ENCODE measurements at regions not wholly inside any gene's neighbourhood (a gene's known extent, or its start where the extent isn't known, plus 50 kb on each side); places are given as distances from the start of the nearest gene placed in this dataset.

GRCh38 chr6:165825256-165825815 is 162.3 kb upstream of the PDE10A start:
- H3K27ac ChIP-seq (ENCODE audit: low read depth): no peak overlapping the region
- no peak overlapping the region for H3K4me3 Mint-ChIP-seq
- H3K79me2 ChIP-seq (replicated peaks; ENCODE audit: insufficient read depth): no peaks in the 10 kb centered on the region
- H3K9me2 ChIP-seq (ENCODE audit: insufficient read depth): no peaks in the 10 kb centered on the region
- H3F3A ChIP-seq (replicated peaks; ENCODE audit: low read depth): no peaks in the 10 kb centered on the region
- H2AFZ ChIP-seq: peak overlapping the region; percentile 32; the same call in 1 of the 2 replicates
- no peaks in the 10 kb centered on the region for H4K20me1 ChIP-seq (replicated peaks; ENCODE audit: insufficient read depth)
- H3K36me3 ChIP-seq (ENCODE audit: insufficient read depth): no peaks in the 10 kb centered on the region
- peaks cover 5% of the 10 kb centered on the region for H3K4me1 ChIP-seq (ENCODE audit: insufficient read depth)
- no peak overlapping the region for H3K27ac Mint-ChIP-seq
- DNase-seq (ENCODE audit: low spot score) (no peak), ATAC-seq (no peak)
- peaks cover 10% of the 10 kb centered on the region for H3K4me1 Mint-ChIP-seq
- no peaks in the 10 kb centered on the region for H3K36me3 Mint-ChIP-seq (ENCODE audit: low read depth)
- peaks cover 10% of the 10 kb centered on the region for H3K27me3 Mint-ChIP-seq (ENCODE audit: insufficient read depth, low read depth, poor library complexity)
- no peaks in the 10 kb centered on the region for H3K27me3 ChIP-seq (ENCODE audit: insufficient read depth)
- no peak for TF ChIP-seq STAT1 (IDR thresholded peaks at IDR 0.05; ENCODE audit: unreplicated experiment)
- TF ChIP-seq NANOG (IDR thresholded peaks at IDR 0.05; ENCODE audit: borderline replicate concordance): no peak
- TF ChIP-seq CTCF (conservative IDR thresholded peaks at IDR 0.05; ENCODE audit: low read depth in 2 of 2): no peak
- TF ChIP-seq ETS1 (IDR thresholded peaks at IDR 0.05): no peak
- no peak for TF ChIP-seq JUNB (IDR thresholded peaks at IDR 0.05; ENCODE audit: unreplicated experiment)
- TF ChIP-seq ZNF114 (CRISPR knock-in tag; IDR thresholded peaks at IDR 0.05): no peak
- no peak for TF ChIP-seq POLR2AphosphoS5 (IDR thresholded peaks at IDR 0.05; ENCODE audit: low read depth)
- no peak for TF ChIP-seq ZNF331 (CRISPR knock-in tag; IDR thresholded peaks at IDR 0.05; ENCODE audit: low read depth)
- TF ChIP-seq EZH2 (IDR thresholded peaks at IDR 0.05; ENCODE audit: low read depth, unreplicated experiment): no peak
- no peak for TF ChIP-seq ZNF462 (CRISPR knock-in tag; IDR thresholded peaks at IDR 0.05)
- no peak for TF ChIP-seq REST (IDR thresholded peaks at IDR 0.05; ENCODE audit: unreplicated experiment)
- TF ChIP-seq CREB1 (CRISPR knock-in tag; IDR thresholded peaks at IDR 0.05; ENCODE audit: low read depth): no peak
- TF ChIP-seq EZH2phosphoT487 (IDR thresholded peaks at IDR 0.05; ENCODE audit: unreplicated experiment): no peak
- H3K9me3 Mint-ChIP-seq: no peaks in the 10 kb centered on the region; the same call in 2 of the 3 replicates
- no peak overlapping the region for H3K4me2 ChIP-seq
- no peak overlapping the region for H3K4me3 ChIP-seq

Data from GM23338 (cell line).